Liver (tissue), 8 donors: ENCODE measurements at regions not wholly inside any gene's neighbourhood (a gene's known extent, or its start where the extent isn't known, plus 50 kb on each side); places are given as distances from the start of the nearest gene placed in this dataset.

ENCODE experiments used
- DNase-seq: peaks from one replicate; pipeline ENCODE4 v3.0.0-alpha.2; 2017; ENCODE audit warnings: low spot score
- H3K27ac ChIP-seq, 2 donors: one replicate each; pipeline ENCODE4 v1.7.0; 2013; ENCODE audit warnings: inconsistent platforms in 2 of 2, low read length in 2 of 2, control low read depth in 1 of 2, low read depth in 1 of 2, mild to moderate bottlenecking in 1 of 2
- H3K27me3 ChIP-seq, 4 donors: one replicate each; pipeline versions ENCODE4 v1.6.1 to v1.7.0; 2013; ENCODE audit warnings: low read length in 3 of 4, inconsistent platforms in 1 of 4, mild to moderate bottlenecking in 1 of 4, moderate library complexity in 1 of 4; ENCODE audit not compliant: control insufficient read depth in 4 of 4, insufficient read depth in 4 of 4
- H3K36me3 ChIP-seq, 4 donors: one replicate each; pipeline versions ENCODE4 v1.6.1 to v1.7.0; 2013; ENCODE audit warnings: low read length in 3 of 4, mild to moderate bottlenecking in 3 of 4, low read depth in 1 of 4, moderate library complexity in 1 of 4; ENCODE audit not compliant: control insufficient read depth in 4 of 4, insufficient read depth in 3 of 4
- H3K4me1 ChIP-seq, 4 donors: one replicate each; pipeline versions ENCODE4 v1.6.1 to v1.7.0; 2013; ENCODE audit warnings: low read length in 3 of 4, mild to moderate bottlenecking in 3 of 4, moderate library complexity in 1 of 4; ENCODE audit not compliant: control insufficient read depth in 4 of 4, insufficient read depth in 4 of 4
- H3K4me3 ChIP-seq, 3 donors: one replicate each; pipeline versions ENCODE4 v1.6.1 to v1.7.0; 2013; ENCODE audit warnings: low read length in 3 of 3, control low read depth in 1 of 3, low read depth in 1 of 3, mild to moderate bottlenecking in 1 of 3
- H3K9ac ChIP-seq, 2 donors: one replicate each; pipeline ENCODE4 v1.7.0; 2013; ENCODE audit warnings: low read length in 2 of 2, mild to moderate bottlenecking in 2 of 2, moderate library complexity in 2 of 2, control low read depth in 1 of 2, low read depth in 1 of 2
- H3K9me3 ChIP-seq, 4 donors: one replicate each; pipeline versions ENCODE4 v1.6.1 to v1.7.0; 2013; ENCODE audit warnings: low read length in 3 of 4; ENCODE audit not compliant: control insufficient read depth in 4 of 4
- EGR1 ChIP-seq, 2 donors: IDR thresholded peaks; 2 replicates each; pipeline ENCODE4 v1.6.1; 2016 to 2018; ENCODE audit warnings: antibody characterized with exemption in 2 of 2, low read depth in 2 of 2
- FOXA1 ChIP-seq: IDR thresholded peaks from 2 replicates; pipeline ENCODE4 v1.6.1; 2016; ENCODE audit warnings: antibody characterized with exemption
- FOXA2 ChIP-seq: IDR thresholded peaks from 2 replicates; pipeline ENCODE4 v1.6.1; 2016; ENCODE audit warnings: antibody characterized with exemption
- GABPA ChIP-seq, 2 donors: IDR thresholded peaks in 1 of 2; conservative IDR thresholded peaks in 1 of 2; 2 replicates each; pipeline ENCODE4 v1.6.1; 2016; ENCODE audit warnings: antibody characterized with exemption in 2 of 2, mild to moderate bottlenecking in 1 of 2, moderate library complexity in 1 of 2
- HNF4A ChIP-seq, 2 donors: conservative IDR thresholded peaks; 2 replicates each; pipeline ENCODE4 v1.6.1; 2016; ENCODE audit warnings: antibody characterized with exemption in 2 of 2, mild to moderate bottlenecking in 2 of 2
- HNF4G ChIP-seq: IDR thresholded peaks from 2 replicates; pipeline ENCODE4 v1.6.1; 2016; ENCODE audit warnings: antibody characterized with exemption
- JUND ChIP-seq, 2 donors: IDR thresholded peaks; 2 replicates each; pipeline ENCODE4 v1.6.1; 2016; ENCODE audit warnings: antibody characterized with exemption in 2 of 2
- NR2F2 ChIP-seq: IDR thresholded peaks from 2 replicates; pipeline ENCODE4 v1.6.1; 2016; ENCODE audit warnings: antibody characterized with exemption
- RAD21 ChIP-seq, 2 donors: IDR thresholded peaks; 2 replicates each; pipeline ENCODE4 v1.6.1; 2016; ENCODE audit warnings: antibody characterized with exemption in 2 of 2, mild to moderate bottlenecking in 2 of 2
- RXRA ChIP-seq, 2 donors: IDR thresholded peaks; 2 replicates each; pipeline ENCODE4 v1.6.1; 2017 to 2018; ENCODE audit warnings: antibody characterized with exemption in 2 of 2, mild to moderate bottlenecking in 1 of 2
- SP1 ChIP-seq: IDR thresholded peaks from 2 replicates; pipeline ENCODE4 v1.6.1; 2018; ENCODE audit warnings: antibody characterized with exemption, mild to moderate bottlenecking
- YY1 ChIP-seq: IDR thresholded peaks from 2 replicates; pipeline ENCODE4 v1.6.1; 2016; ENCODE audit warnings: antibody characterized with exemption, mild to moderate bottlenecking
- WGBS: extraction: QIAGEN DNeasy Blood & Tissue Kit; methylation state at CpG from one replicate; pipeline ENCODE4 v1.1.7; 2013; 5-methylcytosine and 5-hydroxymethylcytosine counted together
- TF ChIP-seq, protein P1 (sequence below): fragments of 150-350 bp; IDR thresholded peaks from 2 replicates; pipeline ENCODE4 v1.5.1; 2017; ENCODE audit warnings: improper control_type of control experiment, low read depth, low read length; ENCODE audit not compliant: missing input control
- TF ChIP-seq, protein P2 (sequence below): IDR thresholded peaks from 2 replicates; pipeline ENCODE4 v1.6.1; 2016; ENCODE audit warnings: antibody characterized with exemption
- TF ChIP-seq, protein P3 (sequence below): IDR thresholded peaks from 2 replicates; pipeline ENCODE4 v1.6.1; 2016; ENCODE audit warnings: antibody characterized with exemption, mild to moderate bottlenecking
- TF ChIP-seq, protein P4 (sequence below): IDR thresholded peaks from 2 replicates; pipeline ENCODE4 v1.6.1; 2016; ENCODE audit warnings: antibody characterized with exemption
- TF ChIP-seq, protein P5 (sequence below): IDR thresholded peaks from 2 replicates; pipeline ENCODE4 v1.6.1; 2016; ENCODE audit warnings: antibody characterized with exemption
- donor health status: healthy.
- donor health status: healthy.
- donor health status: healthy.
- donor health status: healthy.
- donor health status: healthy.

DNA sequence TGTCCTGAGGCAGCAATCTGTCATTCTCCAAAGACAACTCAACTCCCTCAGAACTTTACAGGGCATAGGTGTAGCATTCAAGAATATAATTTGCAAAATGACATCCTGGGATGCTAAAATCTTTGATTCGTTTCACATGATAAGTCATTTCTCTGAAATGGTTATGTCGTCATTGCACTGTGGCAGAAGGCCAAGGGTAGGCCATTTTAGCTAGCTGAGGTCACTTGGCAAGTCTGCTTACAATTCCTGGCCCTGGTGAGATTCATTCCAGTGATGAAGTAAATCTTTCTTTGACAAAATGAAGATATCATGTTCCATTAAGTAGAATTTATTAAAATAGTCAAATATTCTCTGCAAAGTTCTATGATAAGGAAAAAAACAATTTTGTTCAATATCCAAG, 1410.3 kb upstream of the LRRTM1 start:
- WGBS: 51% methylated on average over 2 of the region's 2 CpGs

DNA sequence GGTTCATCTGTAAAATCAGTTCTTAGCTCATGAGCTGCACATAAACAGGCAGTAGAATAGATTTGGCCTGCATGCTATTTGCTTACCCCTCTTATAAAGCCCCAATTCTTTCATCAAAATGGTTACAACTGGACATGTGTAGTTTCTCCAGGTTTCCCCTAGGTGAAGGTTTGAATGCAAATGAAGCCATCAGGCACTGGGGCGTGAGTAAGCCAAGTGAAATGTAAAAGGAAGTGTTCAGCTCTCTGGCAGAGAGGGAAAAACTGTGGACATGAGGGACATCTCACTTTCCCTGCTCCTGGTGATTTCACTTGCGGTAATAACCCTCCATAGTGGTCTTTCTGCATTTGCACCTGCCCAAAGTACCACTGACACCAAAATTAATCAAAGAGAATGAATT, 1402.3 kb upstream of the LRRTM1 start:
- TF ChIP-seq HNF4A (conservative IDR thresholded peaks at IDR 0.05) (no peak), FOXA2 (no peak), JUND (IDR thresholded peaks at IDR 0.05) (no peak), NR2F2 (no peak), EGR1 (IDR thresholded peaks at IDR 0.05; ENCODE audit: low read depth in 2 of 2) (no peak), SP1 (no peak)
- TF ChIP-seq, protein P1, sequence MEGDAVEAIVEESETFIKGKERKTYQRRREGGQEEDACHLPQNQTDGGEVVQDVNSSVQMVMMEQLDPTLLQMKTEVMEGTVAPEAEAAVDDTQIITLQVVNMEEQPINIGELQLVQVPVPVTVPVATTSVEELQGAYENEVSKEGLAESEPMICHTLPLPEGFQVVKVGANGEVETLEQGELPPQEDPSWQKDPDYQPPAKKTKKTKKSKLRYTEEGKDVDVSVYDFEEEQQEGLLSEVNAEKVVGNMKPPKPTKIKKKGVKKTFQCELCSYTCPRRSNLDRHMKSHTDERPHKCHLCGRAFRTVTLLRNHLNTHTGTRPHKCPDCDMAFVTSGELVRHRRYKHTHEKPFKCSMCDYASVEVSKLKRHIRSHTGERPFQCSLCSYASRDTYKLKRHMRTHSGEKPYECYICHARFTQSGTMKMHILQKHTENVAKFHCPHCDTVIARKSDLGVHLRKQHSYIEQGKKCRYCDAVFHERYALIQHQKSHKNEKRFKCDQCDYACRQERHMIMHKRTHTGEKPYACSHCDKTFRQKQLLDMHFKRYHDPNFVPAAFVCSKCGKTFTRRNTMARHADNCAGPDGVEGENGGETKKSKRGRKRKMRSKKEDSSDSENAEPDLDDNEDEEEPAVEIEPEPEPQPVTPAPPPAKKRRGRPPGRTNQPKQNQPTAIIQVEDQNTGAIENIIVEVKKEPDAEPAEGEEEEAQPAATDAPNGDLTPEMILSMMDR: no peak
- no peak overlapping the region for H3K4me3 ChIP-seq

More for the DNA sequence above, 1410.3 kb upstream of the LRRTM1 start:
- H3K4me3 ChIP-seq: no peak overlapping the region
- no peaks in the 10 kb centered on the region for H3K4me1 ChIP-seq
- no peak for TF ChIP-seq RAD21 (IDR thresholded peaks at IDR 0.05)
- TF ChIP-seq FOXA1: no peak
- no peak for TF ChIP-seq JUND (IDR thresholded peaks at IDR 0.05)
- TF ChIP-seq, protein P2, sequence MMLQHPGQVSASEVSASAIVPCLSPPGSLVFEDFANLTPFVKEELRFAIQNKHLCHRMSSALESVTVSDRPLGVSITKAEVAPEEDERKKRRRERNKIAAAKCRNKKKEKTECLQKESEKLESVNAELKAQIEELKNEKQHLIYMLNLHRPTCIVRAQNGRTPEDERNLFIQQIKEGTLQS: no peak
- TF ChIP-seq, protein P3, sequence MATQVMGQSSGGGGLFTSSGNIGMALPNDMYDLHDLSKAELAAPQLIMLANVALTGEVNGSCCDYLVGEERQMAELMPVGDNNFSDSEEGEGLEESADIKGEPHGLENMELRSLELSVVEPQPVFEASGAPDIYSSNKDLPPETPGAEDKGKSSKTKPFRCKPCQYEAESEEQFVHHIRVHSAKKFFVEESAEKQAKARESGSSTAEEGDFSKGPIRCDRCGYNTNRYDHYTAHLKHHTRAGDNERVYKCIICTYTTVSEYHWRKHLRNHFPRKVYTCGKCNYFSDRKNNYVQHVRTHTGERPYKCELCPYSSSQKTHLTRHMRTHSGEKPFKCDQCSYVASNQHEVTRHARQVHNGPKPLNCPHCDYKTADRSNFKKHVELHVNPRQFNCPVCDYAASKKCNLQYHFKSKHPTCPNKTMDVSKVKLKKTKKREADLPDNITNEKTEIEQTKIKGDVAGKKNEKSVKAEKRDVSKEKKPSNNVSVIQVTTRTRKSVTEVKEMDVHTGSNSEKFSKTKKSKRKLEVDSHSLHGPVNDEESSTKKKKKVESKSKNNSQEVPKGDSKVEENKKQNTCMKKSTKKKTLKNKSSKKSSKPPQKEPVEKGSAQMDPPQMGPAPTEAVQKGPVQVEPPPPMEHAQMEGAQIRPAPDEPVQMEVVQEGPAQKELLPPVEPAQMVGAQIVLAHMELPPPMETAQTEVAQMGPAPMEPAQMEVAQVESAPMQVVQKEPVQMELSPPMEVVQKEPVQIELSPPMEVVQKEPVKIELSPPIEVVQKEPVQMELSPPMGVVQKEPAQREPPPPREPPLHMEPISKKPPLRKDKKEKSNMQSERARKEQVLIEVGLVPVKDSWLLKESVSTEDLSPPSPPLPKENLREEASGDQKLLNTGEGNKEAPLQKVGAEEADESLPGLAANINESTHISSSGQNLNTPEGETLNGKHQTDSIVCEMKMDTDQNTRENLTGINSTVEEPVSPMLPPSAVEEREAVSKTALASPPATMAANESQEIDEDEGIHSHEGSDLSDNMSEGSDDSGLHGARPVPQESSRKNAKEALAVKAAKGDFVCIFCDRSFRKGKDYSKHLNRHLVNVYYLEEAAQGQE: no peak
- TF ChIP-seq GABPA (IDR thresholded peaks at IDR 0.05 in 1 of 2, conservative IDR thresholded peaks at IDR 0.05 in 1 of 2): no peak
- TF ChIP-seq NR2F2: no peak
- TF ChIP-seq, protein P4, sequence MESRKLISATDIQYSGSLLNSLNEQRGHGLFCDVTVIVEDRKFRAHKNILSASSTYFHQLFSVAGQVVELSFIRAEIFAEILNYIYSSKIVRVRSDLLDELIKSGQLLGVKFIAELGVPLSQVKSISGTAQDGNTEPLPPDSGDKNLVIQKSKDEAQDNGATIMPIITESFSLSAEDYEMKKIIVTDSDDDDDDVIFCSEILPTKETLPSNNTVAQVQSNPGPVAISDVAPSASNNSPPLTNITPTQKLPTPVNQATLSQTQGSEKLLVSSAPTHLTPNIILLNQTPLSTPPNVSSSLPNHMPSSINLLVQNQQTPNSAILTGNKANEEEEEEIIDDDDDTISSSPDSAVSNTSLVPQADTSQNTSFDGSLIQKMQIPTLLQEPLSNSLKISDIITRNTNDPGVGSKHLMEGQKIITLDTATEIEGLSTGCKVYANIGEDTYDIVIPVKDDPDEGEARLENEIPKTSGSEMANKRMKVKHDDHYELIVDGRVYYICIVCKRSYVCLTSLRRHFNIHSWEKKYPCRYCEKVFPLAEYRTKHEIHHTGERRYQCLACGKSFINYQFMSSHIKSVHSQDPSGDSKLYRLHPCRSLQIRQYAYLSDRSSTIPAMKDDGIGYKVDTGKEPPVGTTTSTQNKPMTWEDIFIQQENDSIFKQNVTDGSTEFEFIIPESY: no peak
- TF ChIP-seq EGR1 (IDR thresholded peaks at IDR 0.05; ENCODE audit: low read depth in 2 of 2): no peak
- no peak for TF ChIP-seq SP1
- TF ChIP-seq, protein P5, sequence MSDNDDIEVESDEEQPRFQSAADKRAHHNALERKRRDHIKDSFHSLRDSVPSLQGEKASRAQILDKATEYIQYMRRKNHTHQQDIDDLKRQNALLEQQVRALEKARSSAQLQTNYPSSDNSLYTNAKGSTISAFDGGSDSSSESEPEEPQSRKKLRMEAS: no peak
- TF ChIP-seq, protein P1: no peak
- TF ChIP-seq RXRA (IDR thresholded peaks at IDR 0.05): no peak
- no peak for TF ChIP-seq YY1
- TF ChIP-seq FOXA2: no peak
- TF ChIP-seq HNF4G: no peak
- H3K9me3 ChIP-seq: no peaks in the 10 kb centered on the region
- H3K9ac ChIP-seq: no peak overlapping the region
- no peak overlapping the region for H3K27ac ChIP-seq
- no peaks in the 10 kb centered on the region for H3K27me3 ChIP-seq
- no peaks in the 10 kb centered on the region for H3K36me3 ChIP-seq
- no peak for DNase-seq

More for the DNA sequence above, 1402.3 kb upstream of the LRRTM1 start:
- Histone ChIP-seq H3K4me1 (no peaks in the 10 kb centered on the region), H3K27me3 (no peaks in the 10 kb centered on the region), H3K9ac (no peak overlapping the region), H3K36me3 (no peaks in the 10 kb centered on the region), H3K27ac (no peak overlapping the region), H3K9me3 (no peaks in the 10 kb centered on the region)
- WGBS: 59% methylated on average over 2 of the region's 2 CpGs
- no peak for DNase-seq
